Naive B cell (primary cell): ENCODE measurements at regions not wholly inside any gene's neighbourhood (a gene's known extent, or its start where the extent isn't known, plus 50 kb on each side); places are given as distances from the start of the nearest gene placed in this dataset.

Experiments used
- ATAC-seq, 2 donors: fragments of 150-1000 bp; cut with Tn5 transposase; 2 replicates each; pipeline ENCODE4 v1.10.0; 2021; ENCODE audit warnings: low read depth in 2 of 2, mild to moderate bottlenecking in 2 of 2, moderate library complexity in 2 of 2
- DNase-seq: peaks from one replicate; pipeline ENCODE4 v3.0.0; 2022
- H3K27ac Mint-ChIP-seq, 6 donors: one replicate each; pipeline ENCODE4 v1.8.0; 2020 to 2022; ENCODE audit warnings: mild to moderate bottlenecking in 6 of 6, mixed read lengths in 6 of 6, moderate library complexity in 5 of 6, inconsistent platforms in 2 of 6
- H3K27me3 Mint-ChIP-seq, 3 donors: one replicate each; pipeline ENCODE4 v1.8.0; 2021 to 2022; ENCODE audit warnings: mixed read lengths in 3 of 3, mild to moderate bottlenecking in 1 of 3
- H3K36me3 Mint-ChIP-seq, 2 donors: one replicate each; pipeline ENCODE4 v1.8.0; 2020 to 2022; ENCODE audit warnings: mixed read lengths in 2 of 2, inconsistent platforms in 1 of 2, mild to moderate bottlenecking in 1 of 2
- H3K4me1 Mint-ChIP-seq, 3 donors: one replicate each; pipeline ENCODE4 v1.8.0; 2020 to 2022; ENCODE audit warnings: mixed read lengths in 3 of 3, inconsistent platforms in 1 of 3, mild to moderate bottlenecking in 1 of 3, moderate library complexity in 1 of 3
- H3K4me3 Mint-ChIP-seq, 8 donors: one replicate each; pipeline ENCODE4 v1.8.0; 2020 to 2022; ENCODE audit warnings: mild to moderate bottlenecking in 8 of 8, mixed read lengths in 8 of 8, moderate library complexity in 8 of 8, inconsistent platforms in 2 of 8
- H3K9me3 Mint-ChIP-seq, 7 donors: one replicate each; pipeline ENCODE4 v1.8.0; 2020 to 2022; ENCODE audit warnings: mixed read lengths in 7 of 7, mild to moderate bottlenecking in 5 of 7, inconsistent platforms in 2 of 7, moderate library complexity in 1 of 7

GRCh38 chr6:133683606-133684005 lies 205.3 kb upstream of the TCF21 start:
- Mint-ChIP-seq H3K27me3 (peaks cover 0 to 5% (median 0%) of the 10 kb centered on the region in 3 donors), H3K27ac (no peak overlapping the region), H3K4me3 (no peak overlapping the region), H3K9me3 (no peaks in the 10 kb centered on the region), H3K4me1 (no peaks in the 10 kb centered on the region), H3K36me3 (no peaks in the 10 kb centered on the region)
- DNase-seq (no peak), ATAC-seq (no peak)

- H3K27ac Mint-ChIP-seq = no peak overlapping the region
- no peak for DNase-seq
- H3K4me3 Mint-ChIP-seq = no peak overlapping the region
- no peak for ATAC-seq
- H3K9me3 Mint-ChIP-seq = peaks cover 0 to 14% (median 5%) of the 10 kb centered on the region in 7 donors
- no peaks in the 10 kb centered on the region for H3K27me3 Mint-ChIP-seq
- H3K36me3 Mint-ChIP-seq = no peaks in the 10 kb centered on the region
- no peaks in the 10 kb centered on the region for H3K4me1 Mint-ChIP-seq
Measured at GRCh38 chr6:133688705-133689492, 200.0 kb upstream of the TCF21 start.

- H3K27ac Mint-ChIP-seq = no peak overlapping the region
- no peaks in the 10 kb centered on the region for H3K36me3 Mint-ChIP-seq
- H3K4me3 Mint-ChIP-seq = no peak overlapping the region
- no peaks in the 10 kb centered on the region for H3K4me1 Mint-ChIP-seq
- ATAC-seq (no peak), DNase-seq (no peak)
- peaks cover 0 to 14% (median 5%) of the 10 kb centered on the region in 7 donors for H3K9me3 Mint-ChIP-seq
- H3K27me3 Mint-ChIP-seq = no peaks in the 10 kb centered on the region
Measured at GRCh38 chr6:133689863-133690262, 199.1 kb upstream of the TCF21 start.

GRCh38 chr6:133693565-133693964 lies 195.3 kb upstream of the TCF21 start:
- DNase-seq (no peak), ATAC-seq (no peak)
- Mint-ChIP-seq H3K36me3 (no peaks in the 10 kb centered on the region), H3K27me3 (no peaks in the 10 kb centered on the region), H3K4me3 (no peak overlapping the region), H3K4me1 (no peaks in the 10 kb centered on the region), H3K27ac (no peak overlapping the region), H3K9me3 (peaks cover 0 to 23% (median 5%) of the 10 kb centered on the region in 7 donors)

- ATAC-seq = no peak
- Mint-ChIP-seq H3K27me3 (peaks cover 9 to 13% (median 12%) of the 10 kb centered on the region in 3 donors), H3K4me1 (no peaks in the 10 kb centered on the region), H3K27ac (no peak overlapping the region), H3K9me3 (peaks cover 2 to 31% (median 11%) of the 10 kb centered on the region in 7 donors), H3K4me3 (no peak overlapping the region), H3K36me3 (no peaks in the 10 kb centered on the region)
- DNase-seq = no peak
Measured at GRCh38 chr6:133697185-133697584, 191.7 kb upstream of the TCF21 start.

- ATAC-seq (no peak), DNase-seq (no peak)
- Mint-ChIP-seq H3K4me1 (no peaks in the 10 kb centered on the region), H3K27me3 (peaks cover 9 to 13% (median 12%) of the 10 kb centered on the region in 3 donors), H3K9me3 (peaks cover under 1 to 36% (median 11%) of the 10 kb centered on the region in 7 donors), H3K27ac (no peak overlapping the region), H3K36me3 (no peaks in the 10 kb centered on the region), H3K4me3 (no peak overlapping the region)
Measured at GRCh38 chr6:133697666-133698065, 191.2 kb upstream of the TCF21 start.

GRCh38 chr6:133698272-133698671 lies 190.6 kb upstream of the TCF21 start:
- Mint-ChIP-seq H3K36me3 (no peaks in the 10 kb centered on the region), H3K27me3 (peaks cover 9 to 13% (median 12%) of the 10 kb centered on the region in 3 donors), H3K27ac (no peak overlapping the region), H3K4me1 (no peaks in the 10 kb centered on the region), H3K4me3 (no peak overlapping the region), H3K9me3 (peaks cover 1 to 40% (median 11%) of the 10 kb centered on the region in 7 donors)
- no peak for DNase-seq
- no peak for ATAC-seq

- Mint-ChIP-seq H3K4me1 (no peaks in the 10 kb centered on the region), H3K9me3 (peaks cover 1 to 40% (median 11%) of the 10 kb centered on the region in 7 donors), H3K27me3 (peaks cover 9 to 13% (median 12%) of the 10 kb centered on the region in 3 donors)
Measured at GRCh38 chr6:133699741-133700385, 189.1 kb upstream of the TCF21 start.

GRCh38 chr6:133701633-133702331 lies 187.1 kb upstream of the TCF21 start:
- Mint-ChIP-seq H3K4me3 (no peak overlapping the region), H3K27me3 (peaks cover 9 to 13% (median 12%) of the 10 kb centered on the region in 3 donors), H3K27ac (no peak overlapping the region), H3K4me1 (no peaks in the 10 kb centered on the region), H3K9me3 (peaks cover 1 to 30% (median 11%) of the 10 kb centered on the region in 7 donors), H3K36me3 (no peaks in the 10 kb centered on the region)
- DNase-seq (no peak), ATAC-seq (no peak)

More at GRCh38 chr6:133699741-133700385, 189.1 kb upstream of the TCF21 start:
- H3K27ac Mint-ChIP-seq = no peak overlapping the region
- DNase-seq = no peak
- H3K4me3 Mint-ChIP-seq = no peak overlapping the region
- no peaks in the 10 kb centered on the region for H3K36me3 Mint-ChIP-seq
- no peak for ATAC-seq

GRCh38 chr6:133704371-133704770 lies 184.5 kb upstream of the TCF21 start:
- DNase-seq (no peak), ATAC-seq (no peak)
- Mint-ChIP-seq H3K27ac (no peak overlapping the region), H3K9me3 (peaks cover 1 to 35% (median 11%) of the 10 kb centered on the region in 7 donors), H3K27me3 (peaks cover 9 to 13% (median 12%) of the 10 kb centered on the region in 3 donors), H3K36me3 (no peaks in the 10 kb centered on the region), H3K4me1 (no peaks in the 10 kb centered on the region), H3K4me3 (no peak overlapping the region)

GRCh38 chr6:133705066-133705465 lies 183.8 kb upstream of the TCF21 start:
- DNase-seq (no peak), ATAC-seq (no peak)
- no peak overlapping the region for H3K4me3 Mint-ChIP-seq
- no peak overlapping the region for H3K27ac Mint-ChIP-seq
- H3K4me1 Mint-ChIP-seq = no peaks in the 10 kb centered on the region
- peaks cover 9 to 12% (median 11%) of the 10 kb centered on the region in 3 donors for H3K27me3 Mint-ChIP-seq
- no peaks in the 10 kb centered on the region for H3K36me3 Mint-ChIP-seq
- H3K9me3 Mint-ChIP-seq = peaks cover 1 to 32% (median 8%) of the 10 kb centered on the region in 7 donors

GRCh38 chr6:133705731-133706130 lies 183.2 kb upstream of the TCF21 start:
- peak overlapping the region in 1 of 6 donors; percentile 57 for H3K27ac Mint-ChIP-seq
- ATAC-seq = no peak
- H3K36me3 Mint-ChIP-seq = no peaks in the 10 kb centered on the region
- no peaks in the 10 kb centered on the region for H3K4me1 Mint-ChIP-seq
- DNase-seq = no peak
- peaks cover 2 to 8% (median 4%) of the 10 kb centered on the region in 3 donors for H3K27me3 Mint-ChIP-seq
- H3K4me3 Mint-ChIP-seq = no peak overlapping the region
- peaks cover under 1 to 25% (median 2%) of the 10 kb centered on the region in 7 donors for H3K9me3 Mint-ChIP-seq

- Mint-ChIP-seq H3K4me3 (no peak overlapping the region), H3K27me3 (no peaks in the 10 kb centered on the region), H3K36me3 (no peaks in the 10 kb centered on the region), H3K27ac (no peak overlapping the region), H3K9me3 (peaks cover 0 to 12% (median 1%) of the 10 kb centered on the region in 7 donors), H3K4me1 (no peaks in the 10 kb centered on the region)
- DNase-seq = no peak
- no peak for ATAC-seq
Measured at GRCh38 chr6:133707456-133707855, 181.5 kb upstream of the TCF21 start.
